GM19099 (cell line): ENCODE measurements at regions not wholly inside any gene's neighbourhood (a gene's known extent, or its start where the extent isn't known, plus 50 kb on each side); places are given as distances from the start of the nearest gene placed in this dataset.

Source experiments
- POLR2A ChIP-seq: IDR thresholded peaks from 3 replicates; pipeline ENCODE4 v1.6.1; 2011; ENCODE audit warnings: low read depth; ENCODE audit not compliant: insufficient read length; ENCODE audit errors: extremely low read depth

- no peak for TF ChIP-seq POLR2A
Observed at GRCh38 chr10:71058308-71058707, 154.1 kb upstream of the UNC5B start.

GRCh38 chr10:71059054-71059818, 153.1 kb upstream of the UNC5B start:
- TF ChIP-seq POLR2A: no peak

GRCh38 chr10:71059943-71060342, 152.4 kb upstream of the UNC5B start:
- no peak for TF ChIP-seq POLR2A

GRCh38 chr10:71060476-71061426, 151.6 kb upstream of the UNC5B start:
- TF ChIP-seq POLR2A: no peak

GRCh38 chr10:71061472-71061871, 150.9 kb upstream of the UNC5B start:
- TF ChIP-seq POLR2A: no peak

- TF ChIP-seq POLR2A: no peak
Observed at GRCh38 chr10:71062156-71062555, 150.2 kb upstream of the UNC5B start.

GRCh38 chr10:71063401-71063800, 149.0 kb upstream of the UNC5B start:
- no peak for TF ChIP-seq POLR2A

GRCh38 chr10:71064413-71065118, 147.8 kb upstream of the UNC5B start:
- no peak for TF ChIP-seq POLR2A

- no peak for TF ChIP-seq POLR2A
Observed at GRCh38 chr10:71065659-71066058, 146.7 kb upstream of the UNC5B start.

GRCh38 chr10:71066600-71066999, 145.8 kb upstream of the UNC5B start:
- no peak for TF ChIP-seq POLR2A

GRCh38 chr10:71067098-71067740, 145.2 kb upstream of the UNC5B start:
- no peak for TF ChIP-seq POLR2A

- no peak for TF ChIP-seq POLR2A
Observed at GRCh38 chr10:71068861-71069271, 143.5 kb upstream of the UNC5B start.

GRCh38 chr10:71069909-71070666, 142.3 kb upstream of the UNC5B start:
- no peak for TF ChIP-seq POLR2A

- TF ChIP-seq POLR2A: no peak
Observed at GRCh38 chr10:71070741-71071140, 141.6 kb upstream of the UNC5B start.
